ENCODE measurements at regions not wholly inside any gene's neighbourhood (a gene's known extent, or its start where the extent isn't known, plus 50 kb on each side); places are given as distances from the start of the nearest gene placed in this dataset.

DNA sequence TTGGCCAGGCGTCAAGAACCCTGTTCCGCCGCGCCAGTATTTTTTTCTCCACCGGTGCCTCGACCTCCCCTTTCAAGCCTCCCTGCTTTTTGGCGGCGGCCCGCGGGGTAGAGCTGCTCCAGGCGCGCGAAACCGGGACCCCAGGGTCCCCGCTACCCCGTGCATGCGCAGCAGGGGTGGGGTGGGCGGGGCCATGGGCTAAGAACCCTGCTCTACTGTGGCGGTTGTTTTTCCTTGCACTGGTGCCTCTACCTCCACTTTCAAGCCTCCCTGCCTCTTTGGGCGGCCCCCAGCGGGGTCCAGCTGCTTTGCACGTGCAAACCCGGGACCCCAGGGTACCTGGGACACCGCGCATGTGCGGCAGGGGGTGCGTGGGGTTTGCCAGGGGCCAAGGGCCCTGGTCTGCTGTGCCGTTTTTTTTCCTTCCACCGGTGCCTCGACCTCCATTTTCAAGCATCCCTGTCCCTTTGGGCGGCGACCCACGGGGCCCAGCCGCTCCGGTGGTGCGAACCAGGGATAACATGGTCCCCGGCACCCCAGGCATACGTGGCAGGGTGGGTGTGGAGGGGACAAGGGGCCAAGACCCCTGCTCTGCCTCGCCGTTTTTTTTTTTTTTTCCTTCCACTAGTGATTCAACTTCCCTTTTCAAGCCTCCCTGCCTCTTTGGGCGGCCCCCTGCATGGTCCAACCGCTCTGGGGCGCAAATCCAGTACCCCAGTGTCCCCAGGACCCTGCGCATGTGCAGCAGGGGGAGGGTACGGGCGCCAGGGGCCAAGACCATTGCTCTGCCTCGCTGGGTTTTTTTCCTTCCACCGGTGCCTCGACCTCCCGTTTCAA lies 326.8 kb downstream of the ALG10 start:
- H3K36me3 ChIP-seq (ENCODE audit: control insufficient read depth in 2 of 2, extremely low read depth in 1 of 2, insufficient read depth in 2 of 2, low read length in 2 of 2), result no peaks in the 10 kb centered on the region

More for the DNA sequence above, 326.8 kb downstream of the ALG10 start:
- Histone ChIP-seq H3K9ac (replicated peaks; ENCODE audit: extremely low read depth, insufficient read depth, low read length) (no peak overlapping the region), H3K4me1 (ENCODE audit: control insufficient read depth, extremely low read depth, insufficient read depth, low read length) (no peaks in the 10 kb centered on the region), H2AFZ (ENCODE audit: low read depth, low read length) (no peak overlapping the region), H3K4me2 (ENCODE audit: insufficient read depth, low read length) (no peak overlapping the region), H3K9me1 (replicated peaks; ENCODE audit: control insufficient read depth, extremely low read depth, insufficient read depth, low read length) (no peaks in the 10 kb centered on the region), H3K9me3 (replicated peaks; ENCODE audit: control insufficient read depth, insufficient read depth, low read length) (no peaks in the 10 kb centered on the region), H3K27me3 (ENCODE audit: control insufficient read depth in 2 of 2, insufficient read depth in 2 of 2, low read length in 2 of 2) (no peaks in the 10 kb centered on the region), H3K4me3 (replicated peaks in 1 of 3; ENCODE audit: insufficient read depth in 1 of 3, low read depth in 1 of 3, low read length in 3 of 3) (no peak overlapping the region), H4K20me1 (replicated peaks; ENCODE audit: control insufficient read depth, extremely low read depth, insufficient read depth, low read length) (no peaks in the 10 kb centered on the region), H3K27ac (ENCODE audit: insufficient read depth, low read depth, low read length) (no peak overlapping the region), H3K79me2 (ENCODE audit: control insufficient read depth, insufficient read depth, low read length) (no peaks in the 10 kb centered on the region)
- ChIA-PET CTCF (no interaction called here), POLR2A (no interaction called here)
- TF ChIP-seq POLR2A (IDR thresholded peaks at IDR 0.05; ENCODE audit: low read depth, low read length), result no peak
- TF ChIP-seq MYC (IDR thresholded peaks at IDR 0.05; ENCODE audit: low read depth, low read length), result no peak
- TF ChIP-seq, protein P1, sequence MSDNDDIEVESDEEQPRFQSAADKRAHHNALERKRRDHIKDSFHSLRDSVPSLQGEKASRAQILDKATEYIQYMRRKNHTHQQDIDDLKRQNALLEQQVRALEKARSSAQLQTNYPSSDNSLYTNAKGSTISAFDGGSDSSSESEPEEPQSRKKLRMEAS (IDR thresholded peaks at IDR 0.05; ENCODE audit: insufficient read depth, insufficient read length), result no peak
- no peak for TF ChIP-seq EZH2 (IDR thresholded peaks at IDR 0.05; ENCODE audit: borderline replicate concordance, low read depth, low read length, severe bottlenecking)
- no peak for TF ChIP-seq FOS (IDR thresholded peaks at IDR 0.05; ENCODE audit: borderline replicate concordance, insufficient read depth, low read length)
- TF ChIP-seq GATA2 (IDR thresholded peaks at IDR 0.05; ENCODE audit: insufficient read depth, insufficient read length, low read depth, low read length), result no peak
- no peak for TF ChIP-seq JUN (IDR thresholded peaks at IDR 0.05; ENCODE audit: borderline replicate concordance, insufficient read depth, insufficient read length, low read depth)
- TF ChIP-seq, protein P2, sequence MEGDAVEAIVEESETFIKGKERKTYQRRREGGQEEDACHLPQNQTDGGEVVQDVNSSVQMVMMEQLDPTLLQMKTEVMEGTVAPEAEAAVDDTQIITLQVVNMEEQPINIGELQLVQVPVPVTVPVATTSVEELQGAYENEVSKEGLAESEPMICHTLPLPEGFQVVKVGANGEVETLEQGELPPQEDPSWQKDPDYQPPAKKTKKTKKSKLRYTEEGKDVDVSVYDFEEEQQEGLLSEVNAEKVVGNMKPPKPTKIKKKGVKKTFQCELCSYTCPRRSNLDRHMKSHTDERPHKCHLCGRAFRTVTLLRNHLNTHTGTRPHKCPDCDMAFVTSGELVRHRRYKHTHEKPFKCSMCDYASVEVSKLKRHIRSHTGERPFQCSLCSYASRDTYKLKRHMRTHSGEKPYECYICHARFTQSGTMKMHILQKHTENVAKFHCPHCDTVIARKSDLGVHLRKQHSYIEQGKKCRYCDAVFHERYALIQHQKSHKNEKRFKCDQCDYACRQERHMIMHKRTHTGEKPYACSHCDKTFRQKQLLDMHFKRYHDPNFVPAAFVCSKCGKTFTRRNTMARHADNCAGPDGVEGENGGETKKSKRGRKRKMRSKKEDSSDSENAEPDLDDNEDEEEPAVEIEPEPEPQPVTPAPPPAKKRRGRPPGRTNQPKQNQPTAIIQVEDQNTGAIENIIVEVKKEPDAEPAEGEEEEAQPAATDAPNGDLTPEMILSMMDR (IDR thresholded peaks at IDR 0.05; ENCODE audit: extremely low read depth in 1 of 2, insufficient read depth in 1 of 2, low read depth in 1 of 2, low read length in 2 of 2), result no peak
- TF ChIP-seq POLR2AphosphoS5 (IDR thresholded peaks at IDR 0.05; ENCODE audit: insufficient read depth, low read depth, low read length), result no peak
- intact Hi-C loops (cut with micrococcal nuclease) (no loop called here), dilution Hi-C loops (cut with MboI; ENCODE audit: extremely low pct_ligation_motif_present, low sequenced_read_pairs) (no loop called here)
- FAIRE-seq, result no peak
- DNase-seq (ENCODE audit: low read depth, low spot score), result no peak
- no TSS peak for BruUV-seq (replicated peaks)
